Endothelial cell of umbilical vein (primary cell): ENCODE measurements at regions not wholly inside any gene's neighbourhood (a gene's known extent, or its start where the extent isn't known, plus 50 kb on each side); places are given as distances from the start of the nearest gene placed in this dataset.

Source experiments
- BruUV-seq: library from RNA; stranded (reverse); fragments of 400-500 nt; replicated peaks from 2 replicates; lab custom pipeline; 2021; lab: Mats Ljungman, UMichigan
- CTCF ChIA-PET: fragments of 300-600, 350-600 bp; sonication (Branson Sonifier 250); formaldehyde crosslinking; loops from one replicate; lab custom pipeline; 2021; ENCODE audit warnings: antibody characterized with exemption, inconsistent platforms; lab: Charles Lee
- POLR2A ChIA-PET: fragments of 300-600, 350-600 bp; sonication (Branson Sonifier 250); formaldehyde crosslinking; loops from one replicate; lab custom pipeline; 2021; ENCODE audit warnings: antibody characterized with exemption, inconsistent platforms; lab: Charles Lee
- DNase-seq: peaks from one replicate; pipeline ENCODE4 v3.0.0-alpha.2; 2011; ENCODE audit warnings: low read depth, low spot score
- FAIRE-seq: peaks from 2 replicates; lab custom pipeline; 2011; peaks lifted over from hg19 to GRCh38; lab: Jason Lieb, UNC
- H2AFZ ChIP-seq: 2 replicates; pipeline ENCODE4 v1.6.0; 2012; ENCODE audit warnings: low read depth, low read length, control low read depth, inconsistent platforms
- H3K27ac ChIP-seq: 2 replicates; pipeline ENCODE4 v1.5.1; 2011; ENCODE audit warnings: low read depth, mild to moderate bottlenecking, control low read depth, low read length, moderate library complexity; ENCODE audit not compliant: insufficient read depth
- H3K27me3 ChIP-seq, 2 experiments: 2 replicates each; pipeline versions ENCODE4 v1.6.0 to v1.6.1; 2011; ENCODE audit warnings: low read length in 2 of 2, mixed read lengths in 1 of 2; ENCODE audit not compliant: control insufficient read depth in 2 of 2, insufficient read depth in 2 of 2
- H3K36me3 ChIP-seq, 2 experiments: 2 replicates in 1 of 2; 3 replicates in 1 of 2; pipeline ENCODE4 v1.5.1; 2011; ENCODE audit warnings: low read length in 2 of 2, mild to moderate bottlenecking in 1 of 2, moderate library complexity in 1 of 2; ENCODE audit not compliant: control insufficient read depth in 2 of 2, insufficient read depth in 2 of 2; ENCODE audit errors: extremely low read depth in 1 of 2
- H3K4me1 ChIP-seq: 3 replicates; pipeline ENCODE4 v1.5.1; 2011; ENCODE audit warnings: mild to moderate bottlenecking, low read length; ENCODE audit not compliant: control insufficient read depth, insufficient read depth; ENCODE audit errors: extremely low read depth
- H3K4me2 ChIP-seq: 2 replicates; pipeline ENCODE4 v1.6.1; 2011; ENCODE audit warnings: low read length, control low read depth, mixed read lengths; ENCODE audit not compliant: insufficient read depth
- H3K4me3 ChIP-seq, 3 experiments: fragments of 200-600 bp in 1 of 3; sonication (generic), shearing (Covaris generic) in 1 of 3; replicated peaks in 1 of 3; 2 replicates each; pipeline ENCODE4 v1.5.1; 2011 to 2016; ENCODE audit warnings: control low read depth in 3 of 3, low read length in 3 of 3, mild to moderate bottlenecking in 2 of 3, inconsistent platforms in 1 of 3, low read depth in 1 of 3, moderate library complexity in 1 of 3; ENCODE audit not compliant: insufficient read depth in 1 of 3
- H3K79me2 ChIP-seq: 2 replicates; pipeline ENCODE4 v1.6.0; 2012; ENCODE audit warnings: low read length, inconsistent platforms; ENCODE audit not compliant: control insufficient read depth, insufficient read depth
- H3K9ac ChIP-seq: replicated peaks from 2 replicates; pipeline ENCODE3; 2011; ENCODE audit warnings: low read length, control low read depth; ENCODE audit not compliant: insufficient read depth; ENCODE audit errors: extremely low read depth
- H3K9me1 ChIP-seq: replicated peaks from 3 replicates; pipeline ENCODE4 v1.6.0; 2011; ENCODE audit warnings: mild to moderate bottlenecking, low read length; ENCODE audit not compliant: control insufficient read depth, insufficient read depth; ENCODE audit errors: extremely low read depth
- H3K9me3 ChIP-seq: replicated peaks from 2 replicates; pipeline ENCODE4 v1.5.1; 2012; ENCODE audit warnings: low read length, inconsistent platforms; ENCODE audit not compliant: control insufficient read depth, insufficient read depth
- H4K20me1 ChIP-seq: replicated peaks from 2 replicates; pipeline ENCODE3; 2011; ENCODE audit warnings: mild to moderate bottlenecking, low read length; ENCODE audit not compliant: control insufficient read depth, insufficient read depth; ENCODE audit errors: extremely low read depth
- CTCF ChIP-seq, 2 donors: IDR thresholded peaks; 1 replicate in 1 of 2; 2 replicates in 1 of 2; pipeline ENCODE4 v1.5.1; 2011; ENCODE audit warnings: low read length in 2 of 2, mild to moderate bottlenecking in 2 of 2, moderate library complexity in 2 of 2, control low read depth in 1 of 2, inconsistent platforms in 1 of 2, low read depth in 1 of 2; ENCODE audit not compliant: insufficient read depth in 1 of 2; ENCODE audit errors: extremely low read depth in 1 of 2
- EZH2 ChIP-seq: IDR thresholded peaks from 2 replicates; pipeline ENCODE4 v1.6.1; 2012; ENCODE audit warnings: borderline replicate concordance, low read depth, mild to moderate bottlenecking, moderate library complexity, low read length, inconsistent platforms; ENCODE audit not compliant: severe bottlenecking
- FOS ChIP-seq: IDR thresholded peaks from 2 replicates; pipeline ENCODE4 v1.6.1; 2011; ENCODE audit warnings: mild to moderate bottlenecking, low read length, moderate library complexity, borderline replicate concordance; ENCODE audit not compliant: insufficient read depth
- GATA2 ChIP-seq: IDR thresholded peaks from 2 replicates; pipeline ENCODE4 v1.7.0; 2011; ENCODE audit warnings: low read depth, mild to moderate bottlenecking, moderate library complexity, mixed read lengths, low read length; ENCODE audit not compliant: insufficient read length, insufficient read depth
- JUN ChIP-seq: IDR thresholded peaks from 2 replicates; pipeline ENCODE4 v1.6.1; 2011; ENCODE audit warnings: borderline replicate concordance, low read depth; ENCODE audit not compliant: insufficient read length, insufficient read depth
- MAX ChIP-seq: IDR thresholded peaks from 2 replicates; pipeline ENCODE4 v1.6.1; 2011; ENCODE audit not compliant: insufficient read depth, insufficient read length
- MYC ChIP-seq: IDR thresholded peaks from one replicate; pipeline ENCODE4 v1.6.1; 2011; ENCODE audit warnings: mild to moderate bottlenecking, low read depth, low read length
- POLR2A ChIP-seq: IDR thresholded peaks from 2 replicates; pipeline ENCODE4 v1.6.1; 2012; ENCODE audit warnings: low read depth, mild to moderate bottlenecking, control low read depth, low read length
- POLR2AphosphoS5 ChIP-seq: IDR thresholded peaks from 2 replicates; pipeline ENCODE4 v1.6.1; 2012; ENCODE audit warnings: low read depth, mild to moderate bottlenecking, control low read depth, low read length, moderate library complexity; ENCODE audit not compliant: insufficient read depth
- dilution Hi-C: fragments of 300-500 bp; cut with MboI; formaldehyde crosslinking; loops from one replicate; pipeline ENCODE4 v1.15.0; 2019; ENCODE audit warnings: low sequenced_read_pairs; ENCODE audit not compliant: extremely low pct_ligation_motif_present
- intact Hi-C: fragments of 100-400 bp; cut with micrococcal nuclease; formaldehyde crosslinking; loops from one replicate; pipeline ENCODE4 v1.10.0; 2022

DNA sequence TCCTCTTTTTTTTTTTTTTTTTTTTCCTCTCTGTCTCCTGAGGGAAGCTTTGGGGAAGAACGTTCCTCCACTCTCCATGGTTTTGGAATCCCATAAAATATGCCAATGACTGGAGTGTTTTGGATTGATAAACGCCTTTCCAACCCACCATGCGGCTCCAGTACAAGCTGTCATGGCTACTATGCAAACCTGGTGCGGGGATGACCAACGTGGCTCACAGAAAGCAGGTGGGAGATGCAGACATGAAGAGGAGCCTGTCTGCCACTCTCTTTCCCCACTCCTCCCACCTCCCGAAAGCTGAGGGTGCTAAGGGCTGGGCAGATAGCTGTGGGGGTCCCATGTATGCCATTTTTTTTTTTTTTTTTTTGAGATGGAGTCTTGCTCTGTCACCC is 69.9 kb upstream of the SEC14L1 start:
- FAIRE-seq (no peak), DNase-seq (no peak)
- H3K36me3 ChIP-seq: no peaks in the 10 kb centered on the region
- BruUV-seq: no TSS peak
- no peak for TF ChIP-seq JUN
- TF ChIP-seq MYC: no peak
- no peak for TF ChIP-seq POLR2AphosphoS5
- TF ChIP-seq EZH2: no peak
- no peak for TF ChIP-seq MAX
- no peak for TF ChIP-seq CTCF (IDR thresholded peaks at IDR 0.05; ENCODE audit: extremely low read depth in 1 of 2, insufficient read depth in 1 of 2, low read depth in 1 of 2, low read length in 2 of 2)
- TF ChIP-seq FOS: no peak
- TF ChIP-seq POLR2A: no peak
- TF ChIP-seq GATA2: no peak
- no peak overlapping the region for H3K4me2 ChIP-seq
- intact Hi-C loops (no loop called here), dilution Hi-C loops (no loop called here)
- CTCF ChIA-PET: interaction anchor here (7.7 kb wide), 1 partner anchor 13 kb away, joined by 116 read pairs; no protein-coding TSS in a partner anchor
- H3K4me1 ChIP-seq: no peaks in the 10 kb centered on the region
- no peak overlapping the region for H3K27ac ChIP-seq
- H3K79me2 ChIP-seq: no peaks in the 10 kb centered on the region
- H3K9me3 ChIP-seq: no peaks in the 10 kb centered on the region
- H3K9ac ChIP-seq: no peak overlapping the region
- no peaks in the 10 kb centered on the region for H3K9me1 ChIP-seq
- peaks cover 5 to 11% of the 10 kb centered on the region in 2 experiments for H3K27me3 ChIP-seq
- H3K4me3 ChIP-seq: no peak overlapping the region
- POLR2A ChIA-PET: interaction anchor here (0.7 kb wide), 1 partner anchor 430 kb away, joined by 6 read pairs; no protein-coding TSS in a partner anchor
- H2AFZ ChIP-seq: no peak overlapping the region
- H4K20me1 ChIP-seq: no peaks in the 10 kb centered on the region
